IPS-NIHi7 (cell line): ENCODE measurements at regions not wholly inside any gene's neighbourhood (a gene's known extent, or its start where the extent isn't known, plus 50 kb on each side); places are given as distances from the start of the nearest gene placed in this dataset.
"Not testable (repeated sequence)": the region's sequence is repeated elsewhere in the genome, so short reads cannot be mapped to it uniquely, and the experiment has no call there.

ENCODE experiments used
- DNase-seq: peaks from one replicate; pipeline ENCODE4 v3.0.0; 2012; ENCODE audit warnings: mixed read lengths; ENCODE audit errors: extremely low spot score

- DNase-seq, result no peak
These were observed 273.2 kb upstream of the PAPPA start for GRCh38 chr9:115880221-115880885.

GRCh38 chr9:115882911-115883310 lies 270.7 kb upstream of the PAPPA start:
- no peak for DNase-seq

GRCh38 chr9:115883467-115884329 lies 269.9 kb upstream of the PAPPA start:
- DNase-seq, result peak; percentile 75

- DNase-seq, result no peak
These were observed 268.7 kb upstream of the PAPPA start for GRCh38 chr9:115884846-115885245.

- DNase-seq, result no peak
These were observed 265.5 kb upstream of the PAPPA start for GRCh38 chr9:115888131-115888530.

GRCh38 chr9:115891929-115892328 lies 261.7 kb upstream of the PAPPA start:
- DNase-seq, result no peak

- DNase-seq, result not testable (repeated sequence)
These were observed 255.1 kb upstream of the PAPPA start for GRCh38 chr9:115898478-115898877.

GRCh38 chr9:115900698-115901097 lies 252.9 kb upstream of the PAPPA start:
- DNase-seq, result no peak

GRCh38 chr9:115910959-115911358 lies 242.6 kb upstream of the PAPPA start:
- DNase-seq, result no peak

GRCh38 chr9:115912086-115912485 lies 241.5 kb upstream of the PAPPA start:
- no peak for DNase-seq

GRCh38 chr9:115913696-115914095 lies 239.9 kb upstream of the PAPPA start:
- no peak for DNase-seq

GRCh38 chr9:115914291-115914690 lies 239.3 kb upstream of the PAPPA start:
- no peak for DNase-seq

- DNase-seq, result no peak
These were observed 232.3 kb upstream of the PAPPA start for GRCh38 chr9:115921301-115921700.

- DNase-seq, result no peak
These were observed 231.1 kb upstream of the PAPPA start for GRCh38 chr9:115922444-115922843.

GRCh38 chr9:115923410-115923809 lies 230.2 kb upstream of the PAPPA start:
- no peak for DNase-seq

GRCh38 chr9:115923903-115924668 lies 229.5 kb upstream of the PAPPA start:
- no peak for DNase-seq

- no peak for DNase-seq
These were observed 229.0 kb upstream of the PAPPA start for GRCh38 chr9:115924669-115924987.

- no peak for DNase-seq
These were observed 228.2 kb upstream of the PAPPA start for GRCh38 chr9:115925424-115925823.

- no peak for DNase-seq
These were observed 223.1 kb upstream of the PAPPA start for GRCh38 chr9:115930472-115930871.

- no peak for DNase-seq
These were observed 215.1 kb upstream of the PAPPA start for GRCh38 chr9:115938479-115938878.

- DNase-seq, result no peak
These were observed 214.4 kb upstream of the PAPPA start for GRCh38 chr9:115939065-115939765.
